ENCODE measurements at regions not wholly inside any gene's neighbourhood (a gene's known extent, or its start where the extent isn't known, plus 50 kb on each side); places are given as distances from the start of the nearest gene placed in this dataset.
A peak's percentile ranks its signal among the peaks of the same experiment; 100 is the strongest.

GRCh38 chr5:60410427-60410826 lies 289.5 kb downstream of the DEPDC1B start:
- no peaks in the 10 kb centered on the region for H3K4me1 ChIP-seq (ENCODE audit: control insufficient read depth, insufficient read depth, low read length)
- TF ChIP-seq CREM (IDR thresholded peaks at IDR 0.05; ENCODE audit: low read depth) (no peak), HDAC2 (IDR thresholded peaks at IDR 0.05) (no peak), RUNX3 (IDR thresholded peaks at IDR 0.05; ENCODE audit: low read length) (0 out of 2 replicates have a peak, but pooled peaks have one; percentile 7), ZNF274 (IDR thresholded peaks at IDR 0.05; ENCODE audit: insufficient read depth, insufficient read length) (no peak)
- POLR2A ChIA-PET = no interaction called here
- intact Hi-C loops (cut with micrococcal nuclease; ENCODE audit: unreplicated experiment) = no loop called here
- no peak overlapping the region for H2AFZ ChIP-seq (ENCODE audit: control insufficient read depth, low read depth, low read length)
- H3K9ac ChIP-seq (ENCODE audit: control insufficient read depth, insufficient read depth, low read length) = no peak overlapping the region
- SMC1A ChIA-PET (ENCODE audit: uncharacterized antibody, unreplicated experiment) = interaction anchor here (1.7 to 2.0 kb wide), 2 partner anchors 13 to 27 kb away, joined by 5 to 8 read pairs; no protein-coding TSS in a partner anchor
- H3K27me3 ChIP-seq (replicated peaks in 1 of 2; ENCODE audit: control insufficient read depth in 2 of 2, insufficient read depth in 2 of 2, low read length in 1 of 2) = no peaks in the 10 kb centered on the region
- ATAC-seq = no peak
- H3K4me2 ChIP-seq (ENCODE audit: control insufficient read depth, insufficient read depth) = no peak overlapping the region
- no peaks in the 10 kb centered on the region for H3K36me3 ChIP-seq (ENCODE audit: control insufficient read depth in 2 of 2, insufficient read depth in 2 of 2, low read length in 1 of 2)
- no peak overlapping the region for H3K4me3 ChIP-seq
- H4K20me1 ChIP-seq (ENCODE audit: control insufficient read depth, insufficient read depth) = no peaks in the 10 kb centered on the region
- WGBS (ENCODE audit: insufficient coverage, insufficient replicate concordance, low lambda C conversion rate, missing lambda C conversion rate) = 54% methylated on average over 1 of the region's 1 CpG
- CTCF ChIA-PET = no interaction called here
- in situ Hi-C loops (cut with MboI) = no loop called here
- H3K79me2 ChIP-seq (ENCODE audit: control insufficient read depth, insufficient read depth, low read length) = no peaks in the 10 kb centered on the region
- no peak for FAIRE-seq
- no peak overlapping the region for H3K27ac ChIP-seq (ENCODE audit: control insufficient read depth, insufficient read depth)
- no peak for DNase-seq (ENCODE audit: low read depth, low spot score)
- H3K9me3 ChIP-seq (replicated peaks; ENCODE audit: control insufficient read depth, insufficient read depth, low read length) = no peaks in the 10 kb centered on the region
- BruUV-seq (replicated peaks) = no TSS peak
- RAD21 ChIA-PET (ENCODE audit: unreplicated experiment) = no interaction called here

- no peak overlapping the region for H3K4me2 ChIP-seq (ENCODE audit: control insufficient read depth, insufficient read depth)
These were observed 295.8 kb downstream of the DEPDC1B start for GRCh38 chr5:60404171-60404570.

More at GRCh38 chr5:60404171-60404570, 295.8 kb downstream of the DEPDC1B start:
- DNase-seq (ENCODE audit: low read depth, low spot score) = no peak
- intact Hi-C loops (cut with micrococcal nuclease; ENCODE audit: unreplicated experiment) (no loop called here), in situ Hi-C loops (cut with MboI) (no loop called here)
- Histone ChIP-seq H4K20me1 (ENCODE audit: control insufficient read depth, insufficient read depth) (no peaks in the 10 kb centered on the region), H3K79me2 (ENCODE audit: control insufficient read depth, insufficient read depth, low read length) (no peaks in the 10 kb centered on the region), H3K9me3 (replicated peaks; ENCODE audit: control insufficient read depth, insufficient read depth, low read length) (no peaks in the 10 kb centered on the region), H3K36me3 (ENCODE audit: control insufficient read depth in 2 of 2, insufficient read depth in 2 of 2, low read length in 1 of 2) (no peaks in the 10 kb centered on the region), H3K9ac (ENCODE audit: control insufficient read depth, insufficient read depth, low read length) (no peak overlapping the region), H2AFZ (ENCODE audit: control insufficient read depth, low read depth, low read length) (no peak overlapping the region), H3K4me3 (no peak overlapping the region), H3K27me3 (replicated peaks in 1 of 2; ENCODE audit: control insufficient read depth in 2 of 2, insufficient read depth in 2 of 2, low read length in 1 of 2) (no peaks in the 10 kb centered on the region), H3K4me1 (ENCODE audit: control insufficient read depth, insufficient read depth, low read length) (no peaks in the 10 kb centered on the region), H3K27ac (ENCODE audit: control insufficient read depth, insufficient read depth) (no peak overlapping the region)
- ChIA-PET CTCF (interaction anchor here (1.4 kb wide), 1 partner anchor 20 kb away, joined by 3 read pairs; no protein-coding TSS in a partner anchor), SMC1A (ENCODE audit: uncharacterized antibody, unreplicated experiment) (no interaction called here), RAD21 (ENCODE audit: unreplicated experiment) (no interaction called here), POLR2A (no interaction called here)
- WGBS (ENCODE audit: insufficient coverage, insufficient replicate concordance, low lambda C conversion rate, missing lambda C conversion rate) = 48% methylated on average over 1 of the region's 1 CpG
- FAIRE-seq = no peak
- no peak for ATAC-seq
- TF ChIP-seq NKRF (conservative IDR thresholded peaks at IDR 0.05) (no peak), MTA3 (IDR thresholded peaks at IDR 0.05; ENCODE audit: borderline replicate concordance, low read length) (no peak), MLLT1 (IDR thresholded peaks at IDR 0.05) (no peak), CBX3 (IDR thresholded peaks at IDR 0.05; ENCODE audit: borderline replicate concordance, low read depth) (no peak), GABPA (IDR thresholded peaks at IDR 0.05; ENCODE audit: low read depth) (no peak), PML (IDR thresholded peaks at IDR 0.05; ENCODE audit: low read length) (no peak), SMARCA5 (IDR thresholded peaks at IDR 0.05) (no peak), NR2C2 (IDR thresholded peaks at IDR 0.05; ENCODE audit: borderline replicate concordance, control insufficient read depth, insufficient read length, low read depth) (no peak), KDM1A (IDR thresholded peaks at IDR 0.05; ENCODE audit: borderline replicate concordance) (no peak), ATF3 (IDR thresholded peaks at IDR 0.05; ENCODE audit: borderline replicate concordance, extremely low read depth, low read depth, low read length) (no peak), ATF7 (IDR thresholded peaks at IDR 0.05; ENCODE audit: low read depth) (no peak), IKZF2 (IDR thresholded peaks at IDR 0.05) (no peak)
- BruUV-seq (replicated peaks) = no TSS peak
